ENCODE measurements at regions not wholly inside any gene's neighbourhood (a gene's known extent, or its start where the extent isn't known, plus 50 kb on each side); places are given as distances from the start of the nearest gene placed in this dataset. TPM values are rescaled to one million over a fixed set of nuclear protein-coding genes. Genes with fewer than 3 reads are reported as not detected.
"Not testable (repeated sequence)": the region's sequence is repeated elsewhere in the genome, so short reads cannot be mapped to it uniquely, and the experiment has no call there.

DNA sequence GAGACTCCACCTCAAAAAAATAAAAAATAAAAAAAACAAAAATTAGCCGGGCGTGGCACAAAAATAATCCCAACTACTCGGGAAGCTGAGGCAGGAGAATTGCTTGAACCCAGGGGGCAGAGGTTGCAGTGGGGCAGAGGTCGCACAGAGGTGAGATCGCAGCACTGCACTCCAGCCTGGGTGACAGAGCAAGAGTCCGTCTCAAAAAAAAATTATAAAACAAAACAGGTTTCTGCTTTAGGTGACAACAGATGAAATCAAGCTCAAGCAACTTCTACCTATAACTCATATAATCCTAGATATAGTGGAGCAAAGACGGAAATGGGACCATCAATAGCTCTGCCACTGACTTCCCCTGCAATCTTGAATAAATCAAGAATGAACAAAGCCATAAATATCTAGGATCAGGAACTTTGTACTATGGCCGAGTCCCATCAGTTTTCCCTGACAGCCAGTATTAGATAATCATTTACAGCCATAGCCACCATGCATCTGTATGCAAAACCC, 53.6 kb upstream of the PDPR start:
- not testable (repeated sequence) for H3K4me3 Mint-ChIP-seq; H3K27me3 Mint-ChIP-seq (ENCODE audit: low read depth); H3K36me3 Mint-ChIP-seq; DNase-seq (ENCODE audit: low spot score in 2 of 2, unreplicated experiment in 2 of 2); H3K27ac Mint-ChIP-seq; H3K9me3 Mint-ChIP-seq
- peaks cover 28% of the 10 kb centered on the region for H3K4me1 Mint-ChIP-seq

DNA sequence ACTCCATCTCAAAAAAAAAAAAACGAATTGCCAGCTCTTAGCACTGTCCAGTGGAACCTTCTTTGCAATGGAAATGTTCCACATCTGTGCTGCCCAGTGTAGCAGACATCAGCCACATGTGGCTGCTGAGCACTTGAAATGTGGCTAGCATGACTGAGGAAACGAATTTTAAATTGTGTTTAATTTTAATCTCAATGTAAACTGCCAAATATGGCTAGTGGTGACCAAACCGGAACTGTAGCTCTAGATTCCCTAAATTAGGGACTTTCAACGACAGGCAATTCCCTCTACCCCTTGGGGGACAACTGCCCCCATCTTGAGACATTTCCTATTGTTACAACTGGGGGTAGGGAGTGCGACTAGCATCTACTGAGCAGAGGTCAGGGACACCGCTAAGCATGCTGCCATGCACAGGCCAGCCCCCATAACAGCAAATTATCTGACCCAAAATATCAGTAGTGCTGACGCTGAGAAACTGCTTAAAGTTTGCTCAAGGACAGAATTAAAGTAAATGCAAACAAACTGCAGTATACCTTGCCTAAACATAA, 52.4 kb upstream of the PDPR start:
- DNase-seq (ENCODE audit: low spot score in 2 of 2, unreplicated experiment in 2 of 2); H3K27me3 Mint-ChIP-seq (ENCODE audit: low read depth); H3K9me3 Mint-ChIP-seq; H3K27ac Mint-ChIP-seq; H3K4me3 Mint-ChIP-seq; H3K36me3 Mint-ChIP-seq: not testable (repeated sequence)
- peaks cover 28% of the 10 kb centered on the region for H3K4me1 Mint-ChIP-seq

DNA sequence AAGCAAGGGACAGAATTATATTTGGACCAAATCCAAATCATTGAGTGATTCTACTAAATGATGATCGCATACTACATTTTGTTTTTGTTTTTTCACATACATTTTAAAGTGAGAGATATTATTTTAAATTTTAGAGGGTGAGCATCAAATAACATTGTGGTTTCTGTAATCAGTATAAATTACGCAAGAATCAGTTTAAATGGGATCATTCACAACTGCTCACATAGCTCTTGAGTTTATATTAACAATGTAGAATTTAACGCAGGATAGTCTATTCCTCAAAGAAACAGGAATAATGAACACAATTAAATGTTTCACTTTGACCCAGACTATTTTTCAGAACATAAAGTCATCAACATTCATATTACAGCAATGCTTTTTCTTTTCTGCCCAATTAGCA, 51.2 kb upstream of the PDPR start:
- DNase-seq (ENCODE audit: low spot score in 2 of 2, unreplicated experiment in 2 of 2); H3K27ac Mint-ChIP-seq; H3K4me3 Mint-ChIP-seq; H3K36me3 Mint-ChIP-seq; H3K9me3 Mint-ChIP-seq; H3K27me3 Mint-ChIP-seq (ENCODE audit: low read depth): not testable (repeated sequence)
- peaks cover 25% of the 10 kb centered on the region for H3K4me1 Mint-ChIP-seq

Small RNA genes lying in the stretch of these regions (microRNA-seq; reads per million reads assigned to microRNA genes)
- gene MIR1972-2, result not detected
